Smooth muscle cell (in vitro differentiated cells): ENCODE measurements at regions not wholly inside any gene's neighbourhood (a gene's known extent, or its start where the extent isn't known, plus 50 kb on each side); places are given as distances from the start of the nearest gene placed in this dataset.
"Not testable (repeated sequence)": the region's sequence is repeated elsewhere in the genome, so short reads cannot be mapped to it uniquely, and the experiment has no call there.

Experiments used
- DNase-seq: peaks from one replicate; lab custom pipeline; 2025; ENCODE audit not compliant: unreplicated experiment; lab: John Stamatoyannopoulos, UW
- H2AFZ ChIP-seq: fragments of 200-600 bp; sonication (generic); 2 replicates; pipeline ENCODE4 v1.6.0; 2016; ENCODE audit warnings: antibody characterized with exemption, low read depth, mild to moderate bottlenecking
- H3F3A ChIP-seq: fragments of 200-600 bp; sonication (generic); 2 replicates; pipeline ENCODE4 v1.6.0; 2017; ENCODE audit warnings: antibody characterized with exemption, low read depth
- H3K27ac ChIP-seq: fragments of 200-600 bp; sonication (generic); 2 replicates; pipeline ENCODE4 v1.5.1; 2016; ENCODE audit warnings: low read depth, mild to moderate bottlenecking
- H3K27me3 ChIP-seq: fragments of 200-600 bp; sonication (generic); 2 replicates; pipeline ENCODE4 v1.6.1; 2016; ENCODE audit warnings: low read depth, mild to moderate bottlenecking
- H3K36me3 ChIP-seq: fragments of 200-600 bp; sonication (generic); 2 replicates; pipeline ENCODE4 v1.5.1; 2016; ENCODE audit warnings: low read depth
- H3K4me1 ChIP-seq: fragments of 200-600 bp; sonication (generic); 2 replicates; pipeline ENCODE4 v1.5.1; 2016; ENCODE audit warnings: low read depth
- H3K4me2 ChIP-seq: fragments of 200-600 bp; sonication (generic); 2 replicates; pipeline ENCODE4 v1.6.0; 2016; ENCODE audit warnings: mild to moderate bottlenecking
- H3K4me3 ChIP-seq: fragments of 200-600 bp; sonication (generic); 2 replicates; pipeline ENCODE4 v1.5.1; 2016; ENCODE audit warnings: mild to moderate bottlenecking
- H3K79me2 ChIP-seq: fragments of 200-600 bp; sonication (generic); 2 replicates; pipeline ENCODE4 v1.6.0; 2016; ENCODE audit warnings: low read depth, mild to moderate bottlenecking
- H3K9ac ChIP-seq: fragments of 200-600 bp; sonication (generic); 2 replicates; pipeline ENCODE4 v1.6.0; 2016; ENCODE audit warnings: low read depth
- H3K9me3 ChIP-seq: fragments of 200-600 bp; sonication (generic); replicated peaks from 2 replicates; pipeline ENCODE4 v1.5.1; 2016; ENCODE audit warnings: low read depth
- H4K20me1 ChIP-seq: fragments of 200-600 bp; sonication (generic); 2 replicates; pipeline ENCODE4 v1.6.0; 2016; ENCODE audit warnings: low read depth
- WGBS: methylation state at CpG from one replicate; pipeline ENCODE4 v1.1.7; 2016; ENCODE audit warnings: low lambda C conversion rate; 5-methylcytosine and 5-hydroxymethylcytosine counted together
- TF ChIP-seq, protein P1 (sequence below): fragments of 200-600 bp; sonication (generic); IDR thresholded peaks from 2 replicates; pipeline ENCODE4 v1.5.1; 2017; ENCODE audit warnings: borderline replicate concordance, mild to moderate bottlenecking, antibody characterized with exemption; ENCODE audit not compliant: insufficient read depth, poor library complexity, severe bottlenecking

GRCh38 chr6:6875818-6876470, 231.8 kb upstream of the RREB1 start:
- WGBS: 35% methylated on average over 5 of the region's 5 CpGs
- DNase-seq: no peak

DNA sequence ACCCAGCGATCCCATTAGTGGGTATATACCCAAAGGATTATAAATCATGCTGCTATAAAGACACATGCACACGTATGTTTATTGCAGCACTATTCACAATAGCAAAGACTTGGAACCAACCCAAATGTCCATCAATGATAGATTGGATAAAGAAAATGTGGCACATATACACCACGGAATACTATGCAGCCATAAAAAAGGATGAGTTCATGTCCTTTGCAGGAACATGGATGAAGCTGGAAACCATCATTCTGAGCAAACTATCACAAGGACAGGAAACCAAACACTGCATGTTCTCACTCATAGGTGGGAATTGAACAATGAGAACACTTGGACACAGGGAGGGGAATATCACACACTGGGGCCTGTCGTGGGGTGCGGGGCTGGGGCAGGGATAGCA, 230.0 kb upstream of the RREB1 start:
- not testable (repeated sequence) for H3K4me3 ChIP-seq, H3K4me2 ChIP-seq, H3K9ac ChIP-seq, DNase-seq, H3K4me1 ChIP-seq, H2AFZ ChIP-seq, H3K79me2 ChIP-seq, H3K27ac ChIP-seq, H3K36me3 ChIP-seq, H3K9me3 ChIP-seq, H3K27me3 ChIP-seq, H4K20me1 ChIP-seq
- WGBS: 95% methylated on average over 5 of the region's 5 CpGs
- H3F3A ChIP-seq: peaks cover 26% of the 10 kb centered on the region

More at GRCh38 chr6:6875818-6876470, 231.8 kb upstream of the RREB1 start:
- TF ChIP-seq, protein P1, sequence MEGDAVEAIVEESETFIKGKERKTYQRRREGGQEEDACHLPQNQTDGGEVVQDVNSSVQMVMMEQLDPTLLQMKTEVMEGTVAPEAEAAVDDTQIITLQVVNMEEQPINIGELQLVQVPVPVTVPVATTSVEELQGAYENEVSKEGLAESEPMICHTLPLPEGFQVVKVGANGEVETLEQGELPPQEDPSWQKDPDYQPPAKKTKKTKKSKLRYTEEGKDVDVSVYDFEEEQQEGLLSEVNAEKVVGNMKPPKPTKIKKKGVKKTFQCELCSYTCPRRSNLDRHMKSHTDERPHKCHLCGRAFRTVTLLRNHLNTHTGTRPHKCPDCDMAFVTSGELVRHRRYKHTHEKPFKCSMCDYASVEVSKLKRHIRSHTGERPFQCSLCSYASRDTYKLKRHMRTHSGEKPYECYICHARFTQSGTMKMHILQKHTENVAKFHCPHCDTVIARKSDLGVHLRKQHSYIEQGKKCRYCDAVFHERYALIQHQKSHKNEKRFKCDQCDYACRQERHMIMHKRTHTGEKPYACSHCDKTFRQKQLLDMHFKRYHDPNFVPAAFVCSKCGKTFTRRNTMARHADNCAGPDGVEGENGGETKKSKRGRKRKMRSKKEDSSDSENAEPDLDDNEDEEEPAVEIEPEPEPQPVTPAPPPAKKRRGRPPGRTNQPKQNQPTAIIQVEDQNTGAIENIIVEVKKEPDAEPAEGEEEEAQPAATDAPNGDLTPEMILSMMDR: no peak
- Histone ChIP-seq H3K79me2 (no peaks in the 10 kb centered on the region), H3F3A (peaks cover 26% of the 10 kb centered on the region), H3K4me2 (no peak overlapping the region), H4K20me1 (no peaks in the 10 kb centered on the region), H3K36me3 (no peaks in the 10 kb centered on the region), H2AFZ (no peak overlapping the region), H3K9ac (no peak overlapping the region), H3K27me3 (no peaks in the 10 kb centered on the region), H3K9me3 (no peaks in the 10 kb centered on the region), H3K4me1 (no peaks in the 10 kb centered on the region), H3K27ac (peak overlapping the region; percentile 82), H3K4me3 (no peak overlapping the region)

- no peak overlapping the region for H2AFZ ChIP-seq
- no peaks in the 10 kb centered on the region for H4K20me1 ChIP-seq
- H3K36me3 ChIP-seq: no peaks in the 10 kb centered on the region
- no peak for DNase-seq
- H3K79me2 ChIP-seq: no peaks in the 10 kb centered on the region
- no peaks in the 10 kb centered on the region for H3K27me3 ChIP-seq
- WGBS: 21% methylated on average over 7 of the region's 7 CpGs
- H3K4me1 ChIP-seq: no peaks in the 10 kb centered on the region
- H3K4me2 ChIP-seq: peak overlapping the region; percentile 26
- peak overlapping the region; percentile 78 for H3K27ac ChIP-seq
- H3K9ac ChIP-seq: no peak overlapping the region
- TF ChIP-seq, protein P1: no peak
- H3K4me3 ChIP-seq: no peak overlapping the region
- H3K9me3 ChIP-seq: no peaks in the 10 kb centered on the region
- peaks cover 26% of the 10 kb centered on the region for H3F3A ChIP-seq
Measured at GRCh38 chr6:6878887-6879585, 228.7 kb upstream of the RREB1 start.

GRCh38 chr6:6879586-6879974, 228.2 kb upstream of the RREB1 start:
- not testable (repeated sequence) for H3K4me3 ChIP-seq, H3K4me1 ChIP-seq, DNase-seq, H3K27me3 ChIP-seq, H3K36me3 ChIP-seq, H3K79me2 ChIP-seq, H3K9me3 ChIP-seq, H2AFZ ChIP-seq, H4K20me1 ChIP-seq, H3K9ac ChIP-seq
- H3F3A ChIP-seq: peaks cover 26% of the 10 kb centered on the region
- 64% methylated on average over 6 of the region's 6 CpGs for WGBS
- peak overlapping the region; percentile 78 for H3K27ac ChIP-seq
- peak overlapping the region; percentile 26 for H3K4me2 ChIP-seq
